Glutamatergic neuron (in vitro differentiated cells): ENCODE measurements at regions not wholly inside any gene's neighbourhood (a gene's known extent, or its start where the extent isn't known, plus 50 kb on each side); places are given as distances from the start of the nearest gene placed in this dataset.
A peak's percentile ranks its signal among the peaks of the same experiment; 100 is the strongest.

ENCODE experiments used
- DNase-seq: peaks from one replicate; pipeline ENCODE4 v3.0.0; 2022
- H3K27ac Mint-ChIP-seq: one replicate; pipeline ENCODE4 v1.8.0; 2020; ENCODE audit warnings: mild to moderate bottlenecking, mixed read lengths, inconsistent platforms; ENCODE audit not compliant: unreplicated experiment
- H3K27me3 Mint-ChIP-seq: one replicate; pipeline ENCODE4 v1.8.0; 2020; ENCODE audit warnings: mild to moderate bottlenecking, moderate library complexity, mixed read lengths, inconsistent platforms; ENCODE audit not compliant: unreplicated experiment
- H3K36me3 Mint-ChIP-seq: one replicate; pipeline ENCODE4 v1.8.0; 2020; ENCODE audit warnings: mild to moderate bottlenecking, mixed read lengths, inconsistent platforms; ENCODE audit not compliant: unreplicated experiment
- H3K4me1 Mint-ChIP-seq: one replicate; pipeline ENCODE4 v1.8.0; 2020; ENCODE audit warnings: mild to moderate bottlenecking, low read depth, mixed read lengths, inconsistent platforms; ENCODE audit not compliant: unreplicated experiment
- H3K4me3 Mint-ChIP-seq: one replicate; pipeline ENCODE4 v1.8.0; 2020; ENCODE audit warnings: mild to moderate bottlenecking, mixed read lengths, inconsistent platforms; ENCODE audit not compliant: unreplicated experiment
- H3K9me3 Mint-ChIP-seq: one replicate; pipeline ENCODE4 v1.8.0; 2020; ENCODE audit warnings: mild to moderate bottlenecking, moderate library complexity, mixed read lengths, inconsistent platforms; ENCODE audit not compliant: unreplicated experiment
- CTCF ChIP-seq: fragments of 200-600 bp; sonication (generic); IDR thresholded peaks from one replicate; pipeline ENCODE4 v1.5.0; 2021; ENCODE audit not compliant: partially characterized antibody, unreplicated experiment

GRCh38 chr5:1670351-1670750 is 129.3 kb downstream of the MRPL36 start:
- peaks cover 4% of the 10 kb centered on the region for H3K9me3 Mint-ChIP-seq
- no peak for TF ChIP-seq CTCF

DNA sequence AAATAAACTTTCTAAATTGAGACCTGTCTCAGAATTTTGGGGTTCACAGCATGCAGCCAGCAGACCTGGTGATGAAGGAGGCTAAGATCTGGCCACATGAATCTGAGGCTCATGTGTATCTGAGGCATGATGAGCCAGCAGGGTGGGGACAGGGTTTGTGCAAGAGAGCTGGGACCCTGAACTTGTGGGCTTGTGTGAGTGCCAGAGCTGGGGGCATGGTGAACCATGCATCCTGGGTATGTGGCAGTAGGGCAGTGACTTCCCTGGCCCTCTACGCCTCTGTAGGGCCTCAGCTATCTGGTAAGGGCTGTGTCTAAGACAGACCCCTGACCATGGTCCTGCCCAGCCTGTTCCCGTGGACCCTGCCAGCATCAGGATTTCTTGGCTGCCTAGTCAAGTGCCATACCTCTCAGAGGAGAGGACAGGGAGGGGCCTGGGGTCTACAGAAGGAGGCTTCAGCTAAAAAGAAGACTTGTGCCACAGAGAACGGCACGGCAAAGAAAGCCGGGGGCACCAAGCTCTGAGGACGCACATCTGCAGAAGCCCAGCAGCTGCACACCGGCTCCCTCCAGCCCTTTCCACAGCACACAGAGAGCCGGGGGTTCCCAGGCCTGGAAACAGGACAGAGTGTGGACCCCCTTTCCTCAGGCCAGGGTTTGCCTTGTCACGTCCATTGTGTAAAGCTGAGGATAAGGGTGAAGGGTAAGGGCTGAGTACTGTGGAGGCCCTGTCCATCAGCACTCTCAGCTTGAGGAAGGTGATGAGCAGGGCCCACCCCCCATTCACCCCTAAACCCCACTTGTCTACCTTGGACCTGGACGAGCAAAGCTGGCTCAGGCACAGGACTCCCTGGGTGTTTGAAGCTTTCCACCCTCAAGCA is 130.1 kb downstream of the MRPL36 start:
- no peak overlapping the region for H3K4me3 Mint-ChIP-seq
- H3K4me1 Mint-ChIP-seq, result peaks cover 5% of the 10 kb centered on the region
- DNase-seq, result no peak
- no peak overlapping the region for H3K27ac Mint-ChIP-seq
- H3K9me3 Mint-ChIP-seq, result peaks cover 4% of the 10 kb centered on the region
- no peaks in the 10 kb centered on the region for H3K36me3 Mint-ChIP-seq
- TF ChIP-seq CTCF, result no peak
- peaks cover 16% of the 10 kb centered on the region for H3K27me3 Mint-ChIP-seq

More at GRCh38 chr5:1670351-1670750, 129.3 kb downstream of the MRPL36 start:
- H3K27ac Mint-ChIP-seq, result no peak overlapping the region
- no peak for DNase-seq
- H3K27me3 Mint-ChIP-seq, result peaks cover 13% of the 10 kb centered on the region
- no peak overlapping the region for H3K4me3 Mint-ChIP-seq
- H3K4me1 Mint-ChIP-seq, result peaks cover 5% of the 10 kb centered on the region
- H3K36me3 Mint-ChIP-seq, result no peaks in the 10 kb centered on the region

GRCh38 chr5:1668141-1668721 is 131.4 kb downstream of the MRPL36 start:
- Mint-ChIP-seq H3K36me3 (no peaks in the 10 kb centered on the region), H3K4me3 (peak overlapping the region; percentile 52), H3K4me1 (peaks cover 5% of the 10 kb centered on the region), H3K27ac (no peak overlapping the region), H3K9me3 (peaks cover 4% of the 10 kb centered on the region), H3K27me3 (peaks cover 16% of the 10 kb centered on the region)
- no peak for TF ChIP-seq CTCF
- peak; percentile 37 for DNase-seq

DNA sequence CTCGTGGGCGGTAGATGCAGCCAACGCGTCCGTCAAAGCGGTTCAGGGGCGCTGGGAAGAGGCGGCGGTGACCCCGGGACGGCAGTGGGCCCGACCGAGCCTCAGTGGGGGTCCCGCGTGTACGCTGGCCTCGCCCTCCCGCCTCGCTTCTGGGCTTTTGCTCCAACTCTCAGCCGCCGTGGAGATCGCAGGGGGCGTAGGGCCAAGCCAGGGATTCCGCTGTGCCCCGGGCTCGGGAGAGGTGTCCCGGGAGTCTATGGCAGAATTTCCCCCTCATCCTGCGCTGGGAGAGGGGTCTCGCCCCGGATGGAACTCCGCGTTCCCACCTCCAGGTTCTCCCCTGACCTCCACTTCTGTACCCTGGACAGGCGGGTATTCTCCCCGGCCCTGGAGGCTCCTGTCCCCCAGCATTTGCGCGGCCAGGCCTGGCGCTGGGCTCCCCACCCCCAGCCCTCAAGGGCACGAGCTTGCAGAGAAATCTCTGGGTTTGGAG is 131.9 kb downstream of the MRPL36 start:
- H3K9me3 Mint-ChIP-seq, result peaks cover 4% of the 10 kb centered on the region
- peak; percentile 24 for DNase-seq
- H3K27me3 Mint-ChIP-seq, result peaks cover 16% of the 10 kb centered on the region
- TF ChIP-seq CTCF, result no peak
- no peak overlapping the region for H3K4me3 Mint-ChIP-seq
- H3K4me1 Mint-ChIP-seq, result peaks cover 6% of the 10 kb centered on the region
- H3K27ac Mint-ChIP-seq, result no peak overlapping the region
- H3K36me3 Mint-ChIP-seq, result no peaks in the 10 kb centered on the region
